Neural progenitor cell (in vitro differentiated cells): ENCODE measurements at regions not wholly inside any gene's neighbourhood (a gene's known extent, or its start where the extent isn't known, plus 50 kb on each side); places are given as distances from the start of the nearest gene placed in this dataset.

Experiments
- CTCF ChIP-seq: fragments of 200-600 bp; sonication (generic); IDR thresholded peaks from 2 replicates; pipeline ENCODE4 v1.5.1; 2017; ENCODE audit warnings: antibody characterized with exemption, mild to moderate bottlenecking
- EZH2 ChIP-seq: fragments of 200-600 bp; sonication (generic); IDR thresholded peaks from 2 replicates; pipeline ENCODE4 v1.6.1; 2017; ENCODE audit warnings: antibody characterized with exemption, mild to moderate bottlenecking, moderate library complexity
- EZH2phosphoT487 ChIP-seq: fragments of 200-600 bp; sonication (generic); IDR thresholded peaks from 2 replicates; pipeline ENCODE4 v1.6.1; 2017; ENCODE audit warnings: antibody characterized with exemption

GRCh38 chr15:97143592-97144376 is 813.3 kb downstream of the NR2F2 start:
- no peak for TF ChIP-seq CTCF
- TF ChIP-seq EZH2: no peak
- TF ChIP-seq EZH2phosphoT487: no peak
